ENCODE measurements at regions not wholly inside any gene's neighbourhood (a gene's known extent, or its start where the extent isn't known, plus 50 kb on each side); places are given as distances from the start of the nearest gene placed in this dataset.
"Not testable (repeated sequence)": the region's sequence is repeated elsewhere in the genome, so short reads cannot be mapped to it uniquely, and the experiment has no call there.

DNA sequence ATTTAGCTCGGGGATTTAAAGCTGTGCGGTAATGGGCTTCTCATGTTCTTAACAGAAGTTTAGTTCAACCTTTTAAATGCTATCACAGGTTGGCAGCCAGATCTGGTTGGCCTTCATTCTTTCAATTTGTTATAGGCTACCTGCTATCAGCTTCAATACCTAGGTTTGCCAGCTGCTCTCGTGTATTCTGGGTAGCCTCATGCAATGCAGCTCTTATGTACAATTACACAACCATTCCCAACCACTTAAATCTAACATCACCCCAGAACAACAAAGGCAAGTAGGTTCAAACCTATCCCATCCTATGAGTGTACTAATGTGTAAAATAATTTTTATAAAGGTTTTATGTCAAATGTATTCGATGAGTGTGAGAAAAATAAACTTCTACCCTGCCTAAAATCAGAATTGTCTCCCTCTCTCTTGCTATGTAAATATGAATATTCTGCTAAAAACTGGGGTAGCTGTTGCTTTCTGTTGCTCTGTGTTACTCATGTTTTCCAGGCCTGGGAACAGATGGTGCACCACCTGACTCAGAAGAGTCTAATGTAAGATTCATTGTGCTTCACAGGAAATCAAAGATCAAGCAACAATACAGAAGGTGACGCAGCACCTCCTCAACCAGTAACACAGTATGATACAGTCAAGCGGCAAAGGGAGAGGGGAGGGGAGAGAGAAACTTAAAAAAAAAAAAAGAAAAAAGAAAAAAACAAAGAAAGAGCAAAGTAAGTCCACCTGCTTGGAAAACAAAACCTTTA, 188.6 kb downstream of the ETV1 start:
- Histone ChIP-seq H3K9me3 (ENCODE audit: insufficient read depth, low read length) (no peaks in the 10 kb centered on the region), H3K4me1 (ENCODE audit: insufficient read depth, insufficient read length) (no peaks in the 10 kb centered on the region), H3K27me3 (ENCODE audit: insufficient read depth, insufficient read length) (no peaks in the 10 kb centered on the region), H3K36me3 (ENCODE audit: insufficient read depth, insufficient read length, low read length) (peaks cover 2% of the 10 kb centered on the region), H3K9ac (ENCODE audit: insufficient read length, low read depth) (no peak overlapping the region), H3K4me3 (ENCODE audit: insufficient read length, low read depth) (no peak overlapping the region)
- no peak for DNase-seq (ENCODE audit: low read depth, low spot score)
- TF ChIP-seq SUZ12 (IDR thresholded peaks at IDR 0.05; ENCODE audit: extremely low read depth, insufficient read depth, insufficient read length): no peak
- TF ChIP-seq YY1 (IDR thresholded peaks at IDR 0.05; ENCODE audit: insufficient read depth, insufficient read length): no peak
- no peak for TF ChIP-seq ZNF274 (IDR thresholded peaks at IDR 0.05; ENCODE audit: low read depth, low read length)

- TF ChIP-seq ZNF274 (IDR thresholded peaks at IDR 0.05; ENCODE audit: low read depth, low read length): no peak
These were observed 187.8 kb downstream of the ETV1 start for GRCh38 chr7:13801669-13802068.

DNA sequence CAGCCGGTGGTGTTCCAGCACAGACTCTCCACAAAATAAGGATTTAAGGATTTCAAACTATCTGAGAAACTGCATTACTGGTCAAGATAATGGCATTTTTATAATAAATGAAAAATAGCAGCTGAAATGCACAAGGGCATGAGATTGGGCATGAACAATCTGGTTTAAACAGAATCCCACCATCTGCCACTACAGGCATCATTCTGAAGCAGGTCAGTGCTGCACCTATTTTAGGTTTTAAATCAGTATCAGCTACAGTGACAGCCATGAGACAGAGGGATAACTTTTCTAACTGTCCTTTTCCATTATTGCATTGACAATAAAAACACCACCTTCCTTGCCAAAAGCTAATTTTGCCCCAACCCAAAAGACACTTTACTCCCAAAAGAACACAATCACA, 186.8 kb downstream of the ETV1 start:
- Histone ChIP-seq H3K4me3 (ENCODE audit: insufficient read length, low read depth) (no peak overlapping the region), H3K9ac (ENCODE audit: insufficient read length, low read depth) (no peak overlapping the region), H3K36me3 (ENCODE audit: insufficient read depth, insufficient read length, low read length) (peaks cover 2% of the 10 kb centered on the region), H3K4me1 (ENCODE audit: insufficient read depth, insufficient read length) (no peaks in the 10 kb centered on the region), H3K27me3 (ENCODE audit: insufficient read depth, insufficient read length) (no peaks in the 10 kb centered on the region), H3K9me3 (ENCODE audit: insufficient read depth, low read length) (no peaks in the 10 kb centered on the region)
- DNase-seq (ENCODE audit: low read depth, low spot score): no peak
- TF ChIP-seq SUZ12 (IDR thresholded peaks at IDR 0.05; ENCODE audit: extremely low read depth, insufficient read depth, insufficient read length): no peak
- no peak for TF ChIP-seq ZNF274 (IDR thresholded peaks at IDR 0.05; ENCODE audit: low read depth, low read length)
- no peak for TF ChIP-seq YY1 (IDR thresholded peaks at IDR 0.05; ENCODE audit: insufficient read depth, insufficient read length)

More at GRCh38 chr7:13801669-13802068, 187.8 kb downstream of the ETV1 start:
- H3K9me3 ChIP-seq (ENCODE audit: insufficient read depth, low read length): no peaks in the 10 kb centered on the region
- no peaks in the 10 kb centered on the region for H3K27me3 ChIP-seq (ENCODE audit: insufficient read depth, insufficient read length)
- no peak overlapping the region for H3K9ac ChIP-seq (ENCODE audit: insufficient read length, low read depth)
- DNase-seq (ENCODE audit: low read depth, low spot score): no peak
- H3K4me1 ChIP-seq (ENCODE audit: insufficient read depth, insufficient read length): no peaks in the 10 kb centered on the region
- H3K36me3 ChIP-seq (ENCODE audit: insufficient read depth, insufficient read length, low read length): peaks cover 2% of the 10 kb centered on the region
- no peak overlapping the region for H3K4me3 ChIP-seq (ENCODE audit: insufficient read length, low read depth)

GRCh38 chr7:13803134-13803533, 186.3 kb downstream of the ETV1 start:
- Histone ChIP-seq H3K9ac (ENCODE audit: insufficient read length, low read depth) (no peak overlapping the region), H3K9me3 (ENCODE audit: insufficient read depth, low read length) (no peaks in the 10 kb centered on the region), H3K36me3 (ENCODE audit: insufficient read depth, insufficient read length, low read length) (peaks cover 2% of the 10 kb centered on the region), H3K27me3 (ENCODE audit: insufficient read depth, insufficient read length) (no peaks in the 10 kb centered on the region), H3K4me3 (ENCODE audit: insufficient read length, low read depth) (no peak overlapping the region), H3K4me1 (ENCODE audit: insufficient read depth, insufficient read length) (no peaks in the 10 kb centered on the region)
- TF ChIP-seq YY1 (IDR thresholded peaks at IDR 0.05; ENCODE audit: insufficient read depth, insufficient read length): no peak
- no peak for TF ChIP-seq SUZ12 (IDR thresholded peaks at IDR 0.05; ENCODE audit: extremely low read depth, insufficient read depth, insufficient read length)
- TF ChIP-seq ZNF274 (IDR thresholded peaks at IDR 0.05; ENCODE audit: low read depth, low read length): no peak
- no peak for DNase-seq (ENCODE audit: low read depth, low spot score)

GRCh38 chr7:13806089-13806867, 183.2 kb downstream of the ETV1 start:
- not testable (repeated sequence) for H3K27me3 ChIP-seq (ENCODE audit: insufficient read depth, insufficient read length); DNase-seq (ENCODE audit: low read depth, low spot score); H3K36me3 ChIP-seq (ENCODE audit: insufficient read depth, insufficient read length, low read length); H3K4me1 ChIP-seq (ENCODE audit: insufficient read depth, insufficient read length); H3K9me3 ChIP-seq (ENCODE audit: insufficient read depth, low read length)
- peak; percentile 47 for TF ChIP-seq YY1 (IDR thresholded peaks at IDR 0.05; ENCODE audit: insufficient read depth, insufficient read length)
- Histone ChIP-seq H3K9ac (ENCODE audit: insufficient read length, low read depth) (peak overlapping the region; percentile 44), H3K4me3 (ENCODE audit: insufficient read length, low read depth) (peak overlapping the region; percentile 56)

DNA sequence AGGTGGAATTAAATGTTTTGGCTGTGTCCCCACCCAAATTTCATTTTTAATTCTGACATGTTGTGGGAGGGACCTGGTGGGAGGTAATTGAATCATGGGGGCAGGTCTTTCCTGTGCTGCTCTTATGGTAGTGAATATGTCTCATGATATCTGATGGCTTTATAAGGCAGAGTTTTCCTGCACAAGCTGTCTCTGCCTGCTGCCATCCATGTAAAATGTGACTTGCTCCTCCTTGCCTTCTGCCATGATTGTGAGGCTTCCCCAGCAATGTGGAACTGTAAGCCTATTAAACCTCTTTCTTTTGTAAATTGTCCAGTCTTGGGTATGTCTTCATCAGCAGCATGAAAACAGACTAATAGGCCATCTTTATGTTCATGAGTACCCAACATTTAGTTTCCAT, 172.2 kb downstream of the ETV1 start:
- not testable (repeated sequence) for H3K4me1 ChIP-seq (ENCODE audit: insufficient read depth, insufficient read length); H3K4me3 ChIP-seq (ENCODE audit: insufficient read length, low read depth); H3K27me3 ChIP-seq (ENCODE audit: insufficient read depth, insufficient read length); H3K9ac ChIP-seq (ENCODE audit: insufficient read length, low read depth); DNase-seq (ENCODE audit: low read depth, low spot score); H3K36me3 ChIP-seq (ENCODE audit: insufficient read depth, insufficient read length, low read length); H3K9me3 ChIP-seq (ENCODE audit: insufficient read depth, low read length)

GRCh38 chr7:13821152-13821787, 168.2 kb downstream of the ETV1 start:
- Histone ChIP-seq H3K9ac (ENCODE audit: insufficient read length, low read depth) (no peak overlapping the region), H3K4me3 (ENCODE audit: insufficient read length, low read depth) (no peak overlapping the region), H3K4me1 (ENCODE audit: insufficient read depth, insufficient read length) (no peaks in the 10 kb centered on the region), H3K9me3 (ENCODE audit: insufficient read depth, low read length) (no peaks in the 10 kb centered on the region; the same call in 1 of the 2 replicates), H3K27me3 (ENCODE audit: insufficient read depth, insufficient read length) (no peaks in the 10 kb centered on the region), H3K36me3 (ENCODE audit: insufficient read depth, insufficient read length, low read length) (no peaks in the 10 kb centered on the region)
- DNase-seq (ENCODE audit: low read depth, low spot score): no peak
- TF ChIP-seq YY1 (IDR thresholded peaks at IDR 0.05; ENCODE audit: insufficient read depth, insufficient read length): no peak
- TF ChIP-seq ZNF274 (IDR thresholded peaks at IDR 0.05; ENCODE audit: low read depth, low read length): no peak
- TF ChIP-seq SUZ12 (IDR thresholded peaks at IDR 0.05; ENCODE audit: extremely low read depth, insufficient read depth, insufficient read length): no peak
